ENCODE measurements at regions not wholly inside any gene's neighbourhood (a gene's known extent, or its start where the extent isn't known, plus 50 kb on each side); places are given as distances from the start of the nearest gene placed in this dataset.
A peak's percentile ranks its signal among the peaks of the same experiment; 100 is the strongest.

GRCh38 chr1:229003233-229004031 is 267.5 kb upstream of the RAB4A start:
- peak overlapping the region; percentile 25 for H3K27ac ChIP-seq
- H3K4me3 ChIP-seq = no peak overlapping the region
- TF ChIP-seq POLR2A (IDR thresholded peaks at IDR 0.05) = no peak
- TF ChIP-seq CTCF (IDR thresholded peaks at IDR 0.05) = no peak
- TF ChIP-seq POLR2AphosphoS5 (IDR thresholded peaks at IDR 0.05) = no peak
- H3K27me3 ChIP-seq = no peaks in the 10 kb centered on the region
- intact Hi-C loops (cut with DNase I; ENCODE audit: low total_unique reads) = no loop called here
- H3K36me3 ChIP-seq = no peaks in the 10 kb centered on the region
- DNase-seq (ENCODE audit: low spot score in 2 of 2) = peak; percentile 44 to 64
- no peaks in the 10 kb centered on the region for H3K4me1 ChIP-seq
- no peaks in the 10 kb centered on the region for H3K9me3 ChIP-seq

DNA sequence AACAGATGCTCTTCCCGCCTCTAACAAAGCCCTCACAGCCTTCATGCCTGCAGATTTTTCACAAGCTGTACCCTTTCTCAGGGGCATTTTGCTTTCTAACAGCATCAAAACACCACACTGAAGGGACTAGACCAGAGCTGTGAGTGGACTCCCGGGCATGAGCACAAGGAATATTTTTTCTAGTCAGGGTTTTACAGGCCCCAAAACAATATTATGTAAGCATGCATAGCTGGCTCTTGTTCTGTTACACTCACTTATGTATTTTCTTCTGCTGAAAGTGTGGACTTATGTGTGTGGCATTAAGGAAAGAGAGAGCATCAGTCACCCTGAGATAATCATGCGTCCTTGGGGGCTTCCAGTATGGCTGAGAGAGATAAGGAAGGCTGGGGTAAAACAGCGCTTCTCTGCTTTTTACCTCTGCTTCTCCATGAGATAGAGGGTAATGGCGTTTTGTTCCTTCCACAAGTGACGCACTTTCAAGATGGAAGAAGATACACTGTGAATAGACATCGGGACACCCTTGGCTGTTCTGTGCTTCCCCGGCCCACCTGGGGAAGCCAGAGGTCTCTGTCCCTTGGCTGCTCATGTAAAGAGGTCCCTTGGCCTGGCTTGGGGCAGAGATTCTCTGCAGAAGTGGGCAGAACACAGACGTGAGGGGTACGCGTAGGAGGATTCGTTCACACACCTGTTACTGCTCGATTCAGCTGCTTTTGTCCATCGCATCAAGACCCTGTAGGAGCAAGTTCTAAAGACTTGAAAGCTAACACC is 266.7 kb upstream of the RAB4A start:
- Histone ChIP-seq H3K27me3 (no peaks in the 10 kb centered on the region), H3K36me3 (no peaks in the 10 kb centered on the region), H3K27ac (no peak overlapping the region), H3K4me1 (no peaks in the 10 kb centered on the region), H3K4me3 (no peak overlapping the region), H3K9me3 (no peaks in the 10 kb centered on the region)
- TF ChIP-seq CTCF (IDR thresholded peaks at IDR 0.05) (no peak), POLR2A (IDR thresholded peaks at IDR 0.05) (no peak), POLR2AphosphoS5 (IDR thresholded peaks at IDR 0.05) (no peak)
- no peak for DNase-seq (ENCODE audit: low spot score in 2 of 2)
- intact Hi-C loops (cut with DNase I; ENCODE audit: low total_unique reads) = no loop called here

- no peak for DNase-seq (ENCODE audit: low spot score in 2 of 2)
- H3K27me3 ChIP-seq = no peaks in the 10 kb centered on the region
- H3K9me3 ChIP-seq = no peaks in the 10 kb centered on the region
- no peaks in the 10 kb centered on the region for H3K36me3 ChIP-seq
- H3K27ac ChIP-seq = no peak overlapping the region
- intact Hi-C loops (cut with DNase I; ENCODE audit: low total_unique reads) = no loop called here
- H3K4me3 ChIP-seq = no peak overlapping the region
- TF ChIP-seq POLR2AphosphoS5 (IDR thresholded peaks at IDR 0.05) = no peak
- TF ChIP-seq POLR2A (IDR thresholded peaks at IDR 0.05) = no peak
- TF ChIP-seq CTCF (IDR thresholded peaks at IDR 0.05) = no peak
- H3K4me1 ChIP-seq = no peaks in the 10 kb centered on the region
Observed at GRCh38 chr1:229005097-229005496, 265.8 kb upstream of the RAB4A start.

- Histone ChIP-seq H3K4me1 (no peaks in the 10 kb centered on the region), H3K4me3 (no peak overlapping the region), H3K36me3 (no peaks in the 10 kb centered on the region), H3K27ac (no peak overlapping the region), H3K9me3 (no peaks in the 10 kb centered on the region), H3K27me3 (no peaks in the 10 kb centered on the region)
- TF ChIP-seq CTCF (IDR thresholded peaks at IDR 0.05) = no peak
- DNase-seq (ENCODE audit: low spot score in 2 of 2) = no peak
- intact Hi-C loops (cut with DNase I; ENCODE audit: low total_unique reads) = no loop called here
Observed at GRCh38 chr1:229005556-229005955, 265.4 kb upstream of the RAB4A start.

All from breast epithelium (tissue), 4 donors.